GM12801 (cell line): ENCODE measurements at regions not wholly inside any gene's neighbourhood (a gene's known extent, or its start where the extent isn't known, plus 50 kb on each side); places are given as distances from the start of the nearest gene placed in this dataset.

Source experiments
- CTCF ChIP-seq: IDR thresholded peaks from one replicate; pipeline ENCODE4 v1.5.1; 2011; ENCODE audit warnings: control low read depth; ENCODE audit not compliant: insufficient read length; ENCODE audit errors: extremely low read depth

- no peak for TF ChIP-seq CTCF
These were observed 143.5 kb upstream of the TOX3 start for GRCh38 chr16:52690468-52690867.

GRCh38 chr16:52680993-52681392 is 134.1 kb upstream of the TOX3 start:
- no peak for TF ChIP-seq CTCF

GRCh38 chr16:52677501-52677900 is 130.6 kb upstream of the TOX3 start:
- TF ChIP-seq CTCF, result no peak

- TF ChIP-seq CTCF, result no peak
These were observed 130.0 kb upstream of the TOX3 start for GRCh38 chr16:52676959-52677358.

- no peak for TF ChIP-seq CTCF
These were observed 124.6 kb upstream of the TOX3 start for GRCh38 chr16:52671590-52671989.

- no peak for TF ChIP-seq CTCF
These were observed 111.0 kb upstream of the TOX3 start for GRCh38 chr16:52657924-52658323.

- no peak for TF ChIP-seq CTCF
These were observed 105.1 kb upstream of the TOX3 start for GRCh38 chr16:52652033-52652432.

GRCh38 chr16:52650789-52651188 is 103.8 kb upstream of the TOX3 start:
- TF ChIP-seq CTCF, result no peak
